Ascending aorta (tissue), 2 donors: ENCODE measurements at regions not wholly inside any gene's neighbourhood (a gene's known extent, or its start where the extent isn't known, plus 50 kb on each side); places are given as distances from the start of the nearest gene placed in this dataset.

Experiments used
- DNase-seq, 2 donors: peaks; one replicate each; pipeline ENCODE4 v3.0.0-alpha.2; 2019; ENCODE audit warnings: low spot score in 2 of 2
- H3K27ac ChIP-seq, 2 donors: fragments of 200-600 bp; sonication (generic); one replicate each; pipeline ENCODE4 v1.5.1; 2016 to 2017; ENCODE audit warnings: mild to moderate bottlenecking in 1 of 2
- H3K27me3 ChIP-seq: fragments of 200-600 bp; sonication (generic); one replicate; pipeline ENCODE4 v1.5.1; 2017
- H3K36me3 ChIP-seq, 2 donors: fragments of 200-600 bp; sonication (generic); one replicate each; pipeline ENCODE4 v1.5.1; 2016
- H3K4me1 ChIP-seq, 2 donors: fragments of 200-600 bp; sonication (generic); one replicate each; pipeline ENCODE4 v1.5.1; 2016 to 2017; ENCODE audit warnings: mild to moderate bottlenecking in 1 of 2
- H3K4me3 ChIP-seq, 2 donors: fragments of 200-600 bp; sonication (generic); one replicate each; pipeline ENCODE4 v1.5.1; 2016 to 2017; ENCODE audit warnings: mild to moderate bottlenecking in 1 of 2
- H3K9me3 ChIP-seq, 2 donors: fragments of 200-600 bp; sonication (generic); one replicate each; pipeline ENCODE4 v1.5.1; 2016
- CTCF ChIP-seq, 3 experiments: fragments of 200-600 bp in 2 of 3; fragments of 450-650 bp in 1 of 3; sonication (generic) in 2 of 3; IDR thresholded peaks; one replicate each; pipeline ENCODE4 v1.5.1; 2016 to 2019; ENCODE audit warnings: antibody characterized with exemption in 3 of 3, mild to moderate bottlenecking in 1 of 3, moderate library complexity in 1 of 3
- intact Hi-C: fragments of 100-400 bp; cut with DNase I; formaldehyde crosslinking; loops from one replicate; pipeline ENCODE4 v1.15.1; 2023

GRCh38 chr3:7793786-7794185 is 707.8 kb upstream of the LMCD1 start:
- DNase-seq, result no peak
- no peak overlapping the region for H3K4me3 ChIP-seq
- H3K27me3 ChIP-seq, result no peaks in the 10 kb centered on the region
- no peaks in the 10 kb centered on the region for H3K4me1 ChIP-seq
- H3K27ac ChIP-seq, result no peak overlapping the region
- no peaks in the 10 kb centered on the region for H3K36me3 ChIP-seq
- H3K9me3 ChIP-seq, result no peaks in the 10 kb centered on the region
- intact Hi-C loops, result no loop called here
- no peak for TF ChIP-seq CTCF (IDR thresholded peaks at IDR 0.05)

GRCh38 chr3:7798276-7798675 is 703.3 kb upstream of the LMCD1 start:
- TF ChIP-seq CTCF (IDR thresholded peaks at IDR 0.05), result no peak
- intact Hi-C loops, result no loop called here

GRCh38 chr3:7800006-7800780 is 701.4 kb upstream of the LMCD1 start:
- Histone ChIP-seq H3K4me1 (no peaks in the 10 kb centered on the region), H3K27ac (no peak overlapping the region), H3K4me3 (no peak overlapping the region), H3K27me3 (no peaks in the 10 kb centered on the region), H3K9me3 (no peaks in the 10 kb centered on the region), H3K36me3 (no peaks in the 10 kb centered on the region)
- intact Hi-C loops, result no loop called here
- no peak for DNase-seq
- peak in 1 of 3 experiments; percentile 6 for TF ChIP-seq CTCF (IDR thresholded peaks at IDR 0.05)

More at GRCh38 chr3:7798276-7798675, 703.3 kb upstream of the LMCD1 start:
- H3K27ac ChIP-seq, result no peak overlapping the region
- no peaks in the 10 kb centered on the region for H3K27me3 ChIP-seq
- no peaks in the 10 kb centered on the region for H3K9me3 ChIP-seq
- H3K4me1 ChIP-seq, result no peaks in the 10 kb centered on the region
- H3K4me3 ChIP-seq, result no peak overlapping the region
- no peak for DNase-seq
- H3K36me3 ChIP-seq, result no peaks in the 10 kb centered on the region

GRCh38 chr3:7812490-7812889 is 689.1 kb upstream of the LMCD1 start:
- DNase-seq, result no peak
- no peak overlapping the region for H3K27ac ChIP-seq
- intact Hi-C loops, result no loop called here

GRCh38 chr3:7813365-7813764 is 688.3 kb upstream of the LMCD1 start:
- intact Hi-C loops, result no loop called here
- no peaks in the 10 kb centered on the region for H3K4me1 ChIP-seq
- no peak overlapping the region for H3K4me3 ChIP-seq
- TF ChIP-seq CTCF (IDR thresholded peaks at IDR 0.05), result no peak
- H3K27me3 ChIP-seq, result no peaks in the 10 kb centered on the region
- H3K36me3 ChIP-seq, result no peaks in the 10 kb centered on the region
- no peaks in the 10 kb centered on the region for H3K9me3 ChIP-seq
- no peak for DNase-seq
- no peak overlapping the region for H3K27ac ChIP-seq

More at GRCh38 chr3:7812490-7812889, 689.1 kb upstream of the LMCD1 start:
- Histone ChIP-seq H3K4me3 (no peak overlapping the region), H3K27me3 (no peaks in the 10 kb centered on the region), H3K4me1 (no peaks in the 10 kb centered on the region), H3K9me3 (no peaks in the 10 kb centered on the region), H3K36me3 (no peaks in the 10 kb centered on the region)
- no peak for TF ChIP-seq CTCF (IDR thresholded peaks at IDR 0.05)
